ENCODE measurements at regions not wholly inside any gene's neighbourhood (a gene's known extent, or its start where the extent isn't known, plus 50 kb on each side); places are given as distances from the start of the nearest gene placed in this dataset.

- CTCF ChIA-PET: interaction anchor here (1.1 kb wide), 1 partner anchor 27 kb away, joined by 3 read pairs; no protein-coding TSS in a partner anchor
- Mint-ChIP-seq H3K4me1 (ENCODE audit: insufficient read depth, unreplicated experiment) (no peaks in the 10 kb centered on the region), H3K27me3 (ENCODE audit: insufficient read depth, unreplicated experiment) (no peaks in the 10 kb centered on the region), H3K4me3 (ENCODE audit: unreplicated experiment) (no peak overlapping the region), H3K36me3 (ENCODE audit: insufficient read depth, unreplicated experiment) (no peaks in the 10 kb centered on the region), H3K9me3 (ENCODE audit: unreplicated experiment) (peaks cover 7% of the 10 kb centered on the region), H3K27ac (ENCODE audit: low read depth, unreplicated experiment) (no peak overlapping the region)
- intact Hi-C loops (cut with micrococcal nuclease): no loop called here
- POLR2A ChIA-PET: no interaction called here
- BruUV-seq (replicated peaks): no TSS peak
- DNase-seq (ENCODE audit: unreplicated experiment): no peak
- TF ChIP-seq CTCF (IDR thresholded peaks at IDR 0.05; ENCODE audit: unreplicated experiment): no peak
These were observed 667.1 kb upstream of the PKN2 start for GRCh38 chr1:88016947-88017346.

GRCh38 chr1:88021529-88021928 lies 662.5 kb upstream of the PKN2 start:
- no peak overlapping the region for H3K27ac Mint-ChIP-seq (ENCODE audit: low read depth, unreplicated experiment)
- DNase-seq (ENCODE audit: unreplicated experiment): no peak
- no peak overlapping the region for H3K4me3 Mint-ChIP-seq (ENCODE audit: unreplicated experiment)
- H3K9me3 Mint-ChIP-seq (ENCODE audit: unreplicated experiment): peaks cover 4% of the 10 kb centered on the region
- TF ChIP-seq CTCF (IDR thresholded peaks at IDR 0.05; ENCODE audit: unreplicated experiment): no peak
- POLR2A ChIA-PET: interaction anchor here (1.0 kb wide), 1 partner anchor 13 kb away, joined by 3 read pairs; no protein-coding TSS in a partner anchor
- CTCF ChIA-PET: interaction anchor here (0.5 to 0.8 kb wide), 2 partner anchors 10 to 11 kb away, joined by 3 read pairs; no protein-coding TSS in a partner anchor
- intact Hi-C loops (cut with micrococcal nuclease): no loop called here
- no peaks in the 10 kb centered on the region for H3K36me3 Mint-ChIP-seq (ENCODE audit: insufficient read depth, unreplicated experiment)
- BruUV-seq (replicated peaks): no TSS peak
- H3K27me3 Mint-ChIP-seq (ENCODE audit: insufficient read depth, unreplicated experiment): no peaks in the 10 kb centered on the region
- no peaks in the 10 kb centered on the region for H3K4me1 Mint-ChIP-seq (ENCODE audit: insufficient read depth, unreplicated experiment)

- POLR2A ChIA-PET: no interaction called here
- H3K4me1 Mint-ChIP-seq (ENCODE audit: insufficient read depth, unreplicated experiment): no peaks in the 10 kb centered on the region
- TF ChIP-seq CTCF (IDR thresholded peaks at IDR 0.05; ENCODE audit: unreplicated experiment): no peak
- no peak for DNase-seq (ENCODE audit: unreplicated experiment)
- H3K27ac Mint-ChIP-seq (ENCODE audit: low read depth, unreplicated experiment): no peak overlapping the region
- intact Hi-C loops (cut with micrococcal nuclease): no loop called here
- H3K4me3 Mint-ChIP-seq (ENCODE audit: unreplicated experiment): no peak overlapping the region
- CTCF ChIA-PET: no interaction called here
- no peaks in the 10 kb centered on the region for H3K9me3 Mint-ChIP-seq (ENCODE audit: unreplicated experiment)
- H3K27me3 Mint-ChIP-seq (ENCODE audit: insufficient read depth, unreplicated experiment): no peaks in the 10 kb centered on the region
- H3K36me3 Mint-ChIP-seq (ENCODE audit: insufficient read depth, unreplicated experiment): no peaks in the 10 kb centered on the region
- BruUV-seq (replicated peaks): no TSS peak
These were observed 661.6 kb upstream of the PKN2 start for GRCh38 chr1:88022516-88022915.

GRCh38 chr1:88029142-88029541 lies 654.9 kb upstream of the PKN2 start:
- no peak for DNase-seq (ENCODE audit: unreplicated experiment)
- Mint-ChIP-seq H3K4me1 (ENCODE audit: insufficient read depth, unreplicated experiment) (no peaks in the 10 kb centered on the region), H3K36me3 (ENCODE audit: insufficient read depth, unreplicated experiment) (no peaks in the 10 kb centered on the region), H3K4me3 (ENCODE audit: unreplicated experiment) (no peak overlapping the region), H3K27ac (ENCODE audit: low read depth, unreplicated experiment) (no peak overlapping the region), H3K9me3 (ENCODE audit: unreplicated experiment) (no peaks in the 10 kb centered on the region), H3K27me3 (ENCODE audit: insufficient read depth, unreplicated experiment) (no peaks in the 10 kb centered on the region)
- BruUV-seq (replicated peaks): no TSS peak
- intact Hi-C loops (cut with micrococcal nuclease): no loop called here
- TF ChIP-seq CTCF (IDR thresholded peaks at IDR 0.05; ENCODE audit: unreplicated experiment): no peak
- POLR2A ChIA-PET: interaction anchor here (2.1 kb wide), 1 partner anchor 12 kb away, joined by 4 read pairs; no protein-coding TSS in a partner anchor
- CTCF ChIA-PET: no interaction called here

Measured in MCF 10A (cell line).